Right lobe of liver (tissue), 4 donors: ENCODE measurements at regions not wholly inside any gene's neighbourhood (a gene's known extent, or its start where the extent isn't known, plus 50 kb on each side); places are given as distances from the start of the nearest gene placed in this dataset.

Source experiments
- CTCF ChIP-seq, 4 donors: fragments of 200-600 bp in 3 of 4; fragments of 450-650 bp in 1 of 4; IDR thresholded peaks; one replicate each; pipeline versions ENCODE4 v1.5.1 to v1.8.0; 2016 to 2022; ENCODE audit warnings: antibody characterized with exemption in 4 of 4, mild to moderate bottlenecking in 2 of 4
- POLR2A ChIP-seq: fragments of 450-650 bp; IDR thresholded peaks from one replicate; pipeline ENCODE4 v1.6.1; 2017; ENCODE audit warnings: antibody characterized with exemption, mild to moderate bottlenecking
- donor health status: DM: no; HTN: no; CAD: no.
- donor health status: DM: no; HTN: no; CAD: no.
- donor health status: DM: no; HTN: yes; CAD: no.

GRCh38 chr13:84563611-84564010 is 681.3 kb upstream of the SLITRK1 start:
- no peak for TF ChIP-seq POLR2A
- TF ChIP-seq CTCF (IDR thresholded peaks at IDR 0.05): no peak
